NCI-H345 treated with DMSO at 0.1 percent for 48 hours (cell line): ENCODE measurements at regions not wholly inside any gene's neighbourhood (a gene's known extent, or its start where the extent isn't known, plus 50 kb on each side); places are given as distances from the start of the nearest gene placed in this dataset.

ENCODE experiments used
- DNase-seq: peaks from one replicate; lab custom pipeline; 2025; ENCODE audit not compliant: unreplicated experiment; lab: John Stamatoyannopoulos, UW

GRCh38 chr16:50469744-50470321, 78.4 kb upstream of the NKD1 start:
- no peak for DNase-seq

- DNase-seq, result no peak
These were observed 79.0 kb upstream of the NKD1 start for GRCh38 chr16:50469121-50469743.

GRCh38 chr16:50468749-50469078, 79.5 kb upstream of the NKD1 start:
- DNase-seq, result no peak

- no peak for DNase-seq
These were observed 80.0 kb upstream of the NKD1 start for GRCh38 chr16:50467943-50468748.

GRCh38 chr16:50467559-50467942, 80.6 kb upstream of the NKD1 start:
- no peak for DNase-seq

GRCh38 chr16:50466170-50466569, 82.0 kb upstream of the NKD1 start:
- no peak for DNase-seq

GRCh38 chr16:50464325-50465290, 83.6 kb upstream of the NKD1 start:
- no peak for DNase-seq

GRCh38 chr16:50463581-50464324, 84.4 kb upstream of the NKD1 start:
- DNase-seq, result no peak

- DNase-seq, result no peak
These were observed 85.2 kb upstream of the NKD1 start for GRCh38 chr16:50462793-50463507.

GRCh38 chr16:50461400-50461760, 86.8 kb upstream of the NKD1 start:
- DNase-seq, result no peak

GRCh38 chr16:50460538-50461399, 87.4 kb upstream of the NKD1 start:
- no peak for DNase-seq

- DNase-seq, result no peak
These were observed 88.6 kb upstream of the NKD1 start for GRCh38 chr16:50459496-50460080.

- peak; percentile 8 for DNase-seq
These were observed 89.3 kb upstream of the NKD1 start for GRCh38 chr16:50458667-50459495.

GRCh38 chr16:50457979-50458491, 89.2 kb upstream of the BRD7 start:
- DNase-seq, result no peak

GRCh38 chr16:50457423-50457822, 88.6 kb upstream of the BRD7 start:
- DNase-seq, result no peak

GRCh38 chr16:50455288-50455845, 86.6 kb upstream of the BRD7 start:
- DNase-seq, result no peak

- no peak for DNase-seq
These were observed 84.7 kb upstream of the BRD7 start for GRCh38 chr16:50453446-50453845.
